Astrocyte of the spinal cord (primary cell): ENCODE measurements at regions not wholly inside any gene's neighbourhood (a gene's known extent, or its start where the extent isn't known, plus 50 kb on each side); places are given as distances from the start of the nearest gene placed in this dataset.

Experiments
- DNase-seq: peaks from one replicate; pipeline ENCODE4 v3.0.0; 2011; ENCODE audit warnings: low read depth, low spot score
- H3K4me3 ChIP-seq: 2 replicates; pipeline ENCODE4 v1.5.1; 2011; ENCODE audit warnings: low read depth, mild to moderate bottlenecking, low read length, moderate library complexity
- CTCF ChIP-seq: IDR thresholded peaks from 2 replicates; pipeline ENCODE4 v1.5.1; 2012; ENCODE audit warnings: low read depth, mild to moderate bottlenecking, low read length, inconsistent platforms
- in situ Hi-C: cut with HindIII; loops from 2 replicates; pipeline ENCODE4 v1.10.0; 2017; ENCODE audit warnings: low sequenced_read_pairs

GRCh38 chr10:114761205-114762193 lies 60.1 kb upstream of the FHIP2A start:
- TF ChIP-seq CTCF: no peak
- in situ Hi-C loops: no loop called here
- no peak for DNase-seq
- H3K4me3 ChIP-seq: no peak overlapping the region

- no peak for TF ChIP-seq CTCF
- in situ Hi-C loops: no loop called here
Observed at GRCh38 chr10:114762811-114763210, 58.8 kb upstream of the FHIP2A start.

GRCh38 chr10:114764656-114765055 lies 56.9 kb upstream of the FHIP2A start:
- TF ChIP-seq CTCF: no peak

More at GRCh38 chr10:114762811-114763210, 58.8 kb upstream of the FHIP2A start:
- no peak for DNase-seq
- no peak overlapping the region for H3K4me3 ChIP-seq

GRCh38 chr10:114766470-114766869 lies 55.1 kb upstream of the FHIP2A start:
- no peak overlapping the region for H3K4me3 ChIP-seq
- no peak for TF ChIP-seq CTCF
- DNase-seq: no peak
- in situ Hi-C loops: no loop called here

More at GRCh38 chr10:114764656-114765055, 56.9 kb upstream of the FHIP2A start:
- DNase-seq: no peak
- no peak overlapping the region for H3K4me3 ChIP-seq
- in situ Hi-C loops: no loop called here

GRCh38 chr10:114767101-114767985 lies 54.2 kb upstream of the FHIP2A start:
- no peak for TF ChIP-seq CTCF
- in situ Hi-C loops: no loop called here
- H3K4me3 ChIP-seq: peak overlapping the region; percentile 51
- DNase-seq: peak; percentile 66

GRCh38 chr10:114767986-114768821 lies 53.4 kb upstream of the FHIP2A start:
- in situ Hi-C loops: no loop called here
- H3K4me3 ChIP-seq: peak overlapping the region; percentile 51
- no peak for DNase-seq
- no peak for TF ChIP-seq CTCF
